OCI-LY1 (cell line): ENCODE measurements at regions not wholly inside any gene's neighbourhood (a gene's known extent, or its start where the extent isn't known, plus 50 kb on each side); places are given as distances from the start of the nearest gene placed in this dataset.

Experiments used
- EZH2 ChIP-seq: fragments of 200-600 bp; sonication (generic), shearing (Covaris generic); IDR thresholded peaks from 2 replicates; pipeline ENCODE4 v1.8.0; 2017; ENCODE audit warnings: borderline replicate concordance, mixed run types, mild to moderate bottlenecking, antibody characterized with exemption, low read length, moderate library complexity, mixed read lengths
- TF ChIP-seq, protein P1 (sequence below): fragments of 200-600 bp; sonication (generic), shearing (Covaris generic); IDR thresholded peaks from 2 replicates; pipeline ENCODE4 v1.5.1; 2017; ENCODE audit warnings: mild to moderate bottlenecking, antibody characterized with exemption, low read length, moderate library complexity, mixed read lengths

- TF ChIP-seq, protein P1, sequence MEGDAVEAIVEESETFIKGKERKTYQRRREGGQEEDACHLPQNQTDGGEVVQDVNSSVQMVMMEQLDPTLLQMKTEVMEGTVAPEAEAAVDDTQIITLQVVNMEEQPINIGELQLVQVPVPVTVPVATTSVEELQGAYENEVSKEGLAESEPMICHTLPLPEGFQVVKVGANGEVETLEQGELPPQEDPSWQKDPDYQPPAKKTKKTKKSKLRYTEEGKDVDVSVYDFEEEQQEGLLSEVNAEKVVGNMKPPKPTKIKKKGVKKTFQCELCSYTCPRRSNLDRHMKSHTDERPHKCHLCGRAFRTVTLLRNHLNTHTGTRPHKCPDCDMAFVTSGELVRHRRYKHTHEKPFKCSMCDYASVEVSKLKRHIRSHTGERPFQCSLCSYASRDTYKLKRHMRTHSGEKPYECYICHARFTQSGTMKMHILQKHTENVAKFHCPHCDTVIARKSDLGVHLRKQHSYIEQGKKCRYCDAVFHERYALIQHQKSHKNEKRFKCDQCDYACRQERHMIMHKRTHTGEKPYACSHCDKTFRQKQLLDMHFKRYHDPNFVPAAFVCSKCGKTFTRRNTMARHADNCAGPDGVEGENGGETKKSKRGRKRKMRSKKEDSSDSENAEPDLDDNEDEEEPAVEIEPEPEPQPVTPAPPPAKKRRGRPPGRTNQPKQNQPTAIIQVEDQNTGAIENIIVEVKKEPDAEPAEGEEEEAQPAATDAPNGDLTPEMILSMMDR, result no peak
- TF ChIP-seq EZH2, result no peak
These were observed 852.5 kb upstream of the LRATD1 start for GRCh38 chr2:13779996-13780395.
